ENCODE measurements at regions not wholly inside any gene's neighbourhood (a gene's known extent, or its start where the extent isn't known, plus 50 kb on each side); places are given as distances from the start of the nearest gene placed in this dataset.

DNA sequence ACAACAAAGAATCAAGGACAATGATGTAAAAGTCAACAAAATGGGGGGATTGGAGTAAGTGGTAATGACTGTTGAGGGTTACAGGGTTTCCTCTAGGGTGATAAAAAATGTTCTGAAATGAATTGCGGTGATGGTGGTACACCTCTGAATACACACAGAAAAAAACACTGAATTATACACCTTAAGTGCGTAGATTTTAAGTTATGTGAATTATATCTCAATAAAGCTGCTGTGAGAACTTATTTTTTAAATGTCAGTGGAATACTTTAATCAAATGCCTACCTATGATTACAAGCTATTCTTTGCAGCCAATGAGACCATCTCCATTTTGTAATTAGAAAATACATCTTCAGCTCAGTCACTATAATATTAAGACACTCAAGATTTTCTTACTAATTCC, 53.5 kb downstream of the ZNF608 start:
- WGBS, 2 experiments (ENCODE audit: insufficient coverage in 2 of 2), result no CpG with 5 or more reads among the region's 2 CpGs
- Histone ChIP-seq H3K27ac (ENCODE audit: low read depth, low read length, severe bottlenecking) (no peak overlapping the region), H3K9me3 (ENCODE audit: control insufficient read depth, low read length) (no peaks in the 10 kb centered on the region), H3K4me3 (ENCODE audit: extremely low read depth, insufficient read depth, low read length, poor library complexity, severe bottlenecking) (no peak overlapping the region), H3K4me1 (ENCODE audit: control insufficient read depth, insufficient read depth, low read length, poor library complexity, severe bottlenecking) (no peaks in the 10 kb centered on the region), H3K36me3 (ENCODE audit: control insufficient read depth, insufficient read depth, low read length) (peaks cover 3% of the 10 kb centered on the region)

DNA sequence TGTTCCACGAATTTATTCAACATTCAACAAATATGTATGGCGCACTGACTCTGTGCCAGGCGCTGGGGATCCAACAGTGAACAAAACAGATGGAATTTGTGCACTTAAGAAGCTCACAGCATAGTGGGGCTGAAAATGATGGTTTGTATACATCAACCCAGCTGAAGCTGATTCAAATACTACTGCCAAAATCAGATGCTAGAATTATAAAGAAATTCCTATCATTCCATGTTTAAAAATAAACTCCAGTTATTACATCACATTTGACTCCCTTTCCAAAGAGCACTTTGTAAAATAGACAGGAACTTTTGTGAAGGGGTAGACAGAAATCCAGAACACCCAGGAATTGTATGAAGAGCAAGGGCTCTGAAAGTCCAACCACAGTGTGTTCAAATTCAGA, 54.1 kb downstream of the ZNF608 start:
- Histone ChIP-seq H3K27ac (ENCODE audit: low read depth, low read length, severe bottlenecking) (no peak overlapping the region), H3K36me3 (ENCODE audit: control insufficient read depth, insufficient read depth, low read length) (peaks cover 3% of the 10 kb centered on the region), H3K9me3 (ENCODE audit: control insufficient read depth, low read length) (no peaks in the 10 kb centered on the region), H3K4me3 (ENCODE audit: extremely low read depth, insufficient read depth, low read length, poor library complexity, severe bottlenecking) (no peak overlapping the region), H3K4me1 (ENCODE audit: control insufficient read depth, insufficient read depth, low read length, poor library complexity, severe bottlenecking) (no peaks in the 10 kb centered on the region)
- 97 to 100% methylated on average over 3 of the region's 3 CpGs for WGBS, 2 experiments (ENCODE audit: insufficient coverage in 2 of 2)

DNA sequence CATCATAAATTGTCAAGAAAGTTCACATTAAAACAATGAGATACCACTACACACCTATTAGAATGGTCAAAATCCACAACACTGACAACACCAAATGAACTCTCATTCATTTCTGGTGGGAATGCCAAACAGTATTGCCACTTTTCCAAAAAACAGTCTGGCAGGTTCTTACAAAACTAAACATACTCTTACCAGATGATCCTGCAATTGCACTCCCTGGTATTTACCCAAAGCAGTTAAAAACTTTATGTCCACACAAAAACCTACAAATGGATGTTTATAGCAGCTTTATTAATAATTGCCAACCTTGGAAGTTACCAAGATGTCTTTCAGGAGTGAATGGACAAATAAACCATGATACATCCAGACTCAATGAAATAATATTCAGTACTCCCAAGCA, 56.8 kb downstream of the ZNF608 start:
- Histone ChIP-seq H3K9me3 (ENCODE audit: control insufficient read depth, low read length) (no peaks in the 10 kb centered on the region), H3K27ac (ENCODE audit: low read depth, low read length, severe bottlenecking) (no peak overlapping the region), H3K4me1 (ENCODE audit: control insufficient read depth, insufficient read depth, low read length, poor library complexity, severe bottlenecking) (no peaks in the 10 kb centered on the region), H3K36me3 (ENCODE audit: control insufficient read depth, insufficient read depth, low read length) (no peaks in the 10 kb centered on the region), H3K4me3 (ENCODE audit: extremely low read depth, insufficient read depth, low read length, poor library complexity, severe bottlenecking) (no peak overlapping the region)

DNA sequence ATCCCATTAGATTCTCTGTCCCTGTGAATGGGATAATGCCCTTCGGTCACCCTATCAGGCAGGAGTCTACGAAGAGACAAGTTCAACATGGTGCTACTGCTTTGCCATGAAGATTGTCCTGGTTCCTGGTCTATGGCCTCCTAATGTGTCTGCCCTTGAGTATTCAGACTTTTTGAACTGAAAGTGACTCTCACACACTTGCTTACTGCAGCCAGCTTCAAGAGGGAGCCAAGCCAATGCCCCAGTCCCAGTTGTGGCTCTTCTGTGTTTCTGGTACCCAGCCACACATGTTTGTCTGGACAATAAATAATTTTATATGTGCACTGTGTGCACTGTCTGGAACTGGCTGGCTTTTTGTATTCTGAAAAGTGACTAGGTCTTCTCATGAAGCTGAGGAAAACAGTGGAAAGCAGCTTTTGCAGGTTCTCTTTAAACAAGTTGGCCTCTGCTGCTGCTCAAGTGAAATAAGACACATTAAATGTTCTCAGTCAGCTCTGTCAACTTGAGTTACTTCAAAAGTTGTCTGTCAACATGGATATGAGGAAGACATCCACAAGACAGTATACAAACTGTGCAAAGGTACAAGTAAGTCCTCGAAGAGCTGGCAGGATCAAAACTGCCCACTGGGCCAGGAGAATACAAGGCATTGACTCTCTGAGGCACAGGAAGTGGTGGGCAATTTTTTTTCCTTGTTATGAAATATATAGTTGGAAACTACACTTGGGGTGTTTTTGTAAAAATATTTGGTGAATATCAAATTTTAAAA, 60.0 kb downstream of the ZNF608 start:
- Histone ChIP-seq H3K27ac (ENCODE audit: low read depth, low read length, severe bottlenecking) (no peak overlapping the region), H3K9me3 (ENCODE audit: control insufficient read depth, low read length) (no peaks in the 10 kb centered on the region), H3K36me3 (ENCODE audit: control insufficient read depth, insufficient read depth, low read length) (peaks cover 22% of the 10 kb centered on the region), H3K4me3 (ENCODE audit: extremely low read depth, insufficient read depth, low read length, poor library complexity, severe bottlenecking) (no peak overlapping the region), H3K4me1 (ENCODE audit: control insufficient read depth, insufficient read depth, low read length, poor library complexity, severe bottlenecking) (no peaks in the 10 kb centered on the region)
- 88 to 100% methylated on average over 2 to 3 of the region's 3 CpGs for WGBS, 2 experiments (ENCODE audit: insufficient coverage in 2 of 2)

DNA sequence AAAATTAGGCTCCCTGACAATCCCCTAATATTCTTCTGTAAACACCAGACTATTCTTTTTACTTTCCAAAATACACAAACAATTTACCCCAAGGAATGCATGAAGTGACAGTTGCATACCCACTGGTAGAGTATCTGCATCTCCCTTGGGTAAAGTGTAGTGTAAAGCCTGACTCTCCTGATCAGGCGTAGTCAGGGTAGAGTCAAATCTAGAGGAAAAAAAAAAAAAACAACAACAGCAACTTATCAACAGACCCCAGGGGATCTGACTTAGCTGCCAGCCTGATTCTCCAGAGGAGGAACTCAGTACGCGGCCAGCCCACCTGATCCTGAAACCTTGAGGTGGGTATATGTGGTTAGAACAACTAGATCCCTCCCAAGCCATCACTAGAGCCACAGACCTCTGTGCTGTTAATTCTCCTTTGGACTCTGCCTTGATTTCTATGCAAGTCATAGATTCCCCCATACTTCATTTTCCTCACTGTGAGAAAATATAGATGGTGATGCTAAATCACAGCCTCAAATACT, 61.0 kb downstream of the ZNF608 start:
- no peak overlapping the region for H3K27ac ChIP-seq (ENCODE audit: low read depth, low read length, severe bottlenecking)
- H3K4me3 ChIP-seq (ENCODE audit: extremely low read depth, insufficient read depth, low read length, poor library complexity, severe bottlenecking), result no peak overlapping the region
- no CpG with 5 or more reads among the region's 3 CpGs for WGBS, 2 experiments (ENCODE audit: insufficient coverage in 2 of 2)
- no peaks in the 10 kb centered on the region for H3K4me1 ChIP-seq (ENCODE audit: control insufficient read depth, insufficient read depth, low read length, poor library complexity, severe bottlenecking)
- H3K36me3 ChIP-seq (ENCODE audit: control insufficient read depth, insufficient read depth, low read length), result peaks cover 23% of the 10 kb centered on the region
- no peaks in the 10 kb centered on the region for H3K9me3 ChIP-seq (ENCODE audit: control insufficient read depth, low read length)

DNA sequence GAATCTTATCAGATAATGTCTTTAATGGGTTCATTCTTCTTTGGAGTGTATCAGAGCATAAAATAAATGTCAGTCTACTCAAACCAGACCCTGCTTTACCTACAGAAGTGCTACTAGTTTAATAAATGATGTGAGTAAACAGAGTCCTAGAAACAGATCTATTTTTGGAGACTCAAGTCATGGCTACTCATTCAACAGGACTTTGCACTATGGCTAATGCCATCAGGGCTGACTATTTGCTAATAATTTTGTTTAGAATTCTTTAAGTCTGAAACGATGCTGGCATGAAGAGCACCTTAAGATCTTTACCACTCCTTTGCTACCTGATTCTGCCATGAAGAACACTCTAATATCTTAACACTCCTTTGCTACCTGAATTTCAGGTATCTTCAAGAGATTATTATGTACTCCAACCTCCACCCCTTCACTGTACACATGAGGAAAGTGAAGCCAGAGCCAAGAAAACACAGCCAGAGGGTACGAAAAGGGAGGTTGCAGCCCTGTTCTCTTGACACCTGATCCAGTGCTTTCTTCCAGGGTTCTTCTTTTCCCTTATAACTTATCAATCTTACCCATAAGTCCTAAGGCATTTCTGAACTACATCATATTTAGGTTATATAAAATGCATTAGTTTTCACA, 62.4 kb downstream of the ZNF608 start:
- peaks cover 23% of the 10 kb centered on the region for H3K36me3 ChIP-seq (ENCODE audit: control insufficient read depth, insufficient read depth, low read length)
- no peak overlapping the region for H3K27ac ChIP-seq (ENCODE audit: low read depth, low read length, severe bottlenecking)
- 92 to 100% methylated on average over 1 to 2 of the region's 2 CpGs for WGBS, 2 experiments (ENCODE audit: insufficient coverage in 2 of 2)
- no peaks in the 10 kb centered on the region for H3K9me3 ChIP-seq (ENCODE audit: control insufficient read depth, low read length)
- H3K4me1 ChIP-seq (ENCODE audit: control insufficient read depth, insufficient read depth, low read length, poor library complexity, severe bottlenecking), result peaks cover 7% of the 10 kb centered on the region
- no peak overlapping the region for H3K4me3 ChIP-seq (ENCODE audit: extremely low read depth, insufficient read depth, low read length, poor library complexity, severe bottlenecking)

DNA sequence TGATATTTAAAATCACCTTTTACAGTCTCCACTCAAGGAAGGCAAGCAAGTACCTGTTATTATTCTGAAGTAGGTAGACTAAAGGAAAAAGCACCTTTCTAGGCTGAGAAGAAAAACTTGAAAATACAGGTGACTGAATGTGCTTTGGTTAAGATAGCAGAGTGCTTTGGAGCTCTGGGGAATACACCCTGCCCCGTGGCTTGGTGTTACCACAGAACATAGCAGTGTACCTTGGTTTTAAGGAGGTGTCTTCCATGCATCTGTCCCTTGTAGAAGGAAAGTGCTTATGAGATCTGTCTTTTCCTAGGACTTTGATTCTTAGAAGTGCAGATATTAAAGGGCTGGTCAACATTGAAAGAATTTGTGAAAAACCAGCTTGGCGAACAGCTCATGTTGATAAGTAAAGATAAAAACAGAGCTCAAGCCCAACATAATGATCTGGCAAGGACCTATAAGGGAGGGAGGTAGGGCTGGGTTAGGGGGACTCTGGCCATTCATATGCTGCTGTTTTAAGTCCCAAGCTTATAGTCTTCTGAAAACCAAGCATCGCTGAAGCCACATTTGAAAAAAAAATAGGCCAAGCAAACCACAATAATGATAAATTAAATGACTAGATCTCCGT, 66.8 kb downstream of the ZNF608 start:
- H3K9me3 ChIP-seq (ENCODE audit: control insufficient read depth, low read length), result no peaks in the 10 kb centered on the region
- peaks cover 23% of the 10 kb centered on the region for H3K36me3 ChIP-seq (ENCODE audit: control insufficient read depth, insufficient read depth, low read length)
- 86 to 88% methylated on average over 1 to 2 of the region's 4 CpGs for WGBS, 2 experiments (ENCODE audit: insufficient coverage in 2 of 2)
- no peak overlapping the region for H3K4me3 ChIP-seq (ENCODE audit: extremely low read depth, insufficient read depth, low read length, poor library complexity, severe bottlenecking)
- peaks cover 25% of the 10 kb centered on the region for H3K4me1 ChIP-seq (ENCODE audit: control insufficient read depth, insufficient read depth, low read length, poor library complexity, severe bottlenecking)
- peak overlapping the region; percentile 39 for H3K27ac ChIP-seq (ENCODE audit: low read depth, low read length, severe bottlenecking)

DNA sequence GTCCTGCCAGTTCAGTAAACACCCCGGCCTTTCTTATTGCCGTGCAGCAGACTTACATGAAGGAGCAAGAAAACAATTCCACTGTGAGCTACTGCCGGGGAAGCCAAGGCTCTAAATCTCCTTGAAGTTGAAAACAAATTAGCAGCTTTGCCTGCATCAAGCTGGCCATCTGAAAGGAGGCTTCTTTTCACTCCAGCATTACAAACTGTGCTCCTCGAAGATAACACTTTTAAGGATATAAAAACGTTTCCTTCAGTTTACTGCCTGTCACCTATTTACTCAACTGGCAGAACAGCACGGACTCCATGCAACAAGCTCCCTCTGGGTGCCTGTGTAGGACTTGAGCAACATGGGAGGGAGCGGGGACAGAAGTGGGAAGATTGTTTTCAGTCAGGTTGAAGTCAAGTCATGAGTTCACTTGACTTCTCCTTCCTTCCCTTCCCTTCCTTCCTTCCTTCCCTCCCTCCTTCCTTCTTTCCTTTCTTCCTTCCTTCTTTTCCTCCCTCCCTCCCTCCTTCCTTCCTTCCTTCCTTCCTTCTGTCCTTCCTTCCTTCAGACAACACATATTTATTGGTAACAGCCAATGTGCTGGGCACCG, 67.4 kb downstream of the ZNF608 start:
- Histone ChIP-seq H3K9me3 (ENCODE audit: control insufficient read depth, low read length) (no peaks in the 10 kb centered on the region), H3K4me3 (ENCODE audit: extremely low read depth, insufficient read depth, low read length, poor library complexity, severe bottlenecking) (no peak overlapping the region), H3K27ac (ENCODE audit: low read depth, low read length, severe bottlenecking) (peak overlapping the region; percentile 39), H3K4me1 (ENCODE audit: control insufficient read depth, insufficient read depth, low read length, poor library complexity, severe bottlenecking) (peaks cover 25% of the 10 kb centered on the region), H3K36me3 (ENCODE audit: control insufficient read depth, insufficient read depth, low read length) (peaks cover 17% of the 10 kb centered on the region)
- 74 to 81% methylated on average over 4 to 6 of the region's 8 CpGs for WGBS, 2 experiments (ENCODE audit: insufficient coverage in 2 of 2)

DNA sequence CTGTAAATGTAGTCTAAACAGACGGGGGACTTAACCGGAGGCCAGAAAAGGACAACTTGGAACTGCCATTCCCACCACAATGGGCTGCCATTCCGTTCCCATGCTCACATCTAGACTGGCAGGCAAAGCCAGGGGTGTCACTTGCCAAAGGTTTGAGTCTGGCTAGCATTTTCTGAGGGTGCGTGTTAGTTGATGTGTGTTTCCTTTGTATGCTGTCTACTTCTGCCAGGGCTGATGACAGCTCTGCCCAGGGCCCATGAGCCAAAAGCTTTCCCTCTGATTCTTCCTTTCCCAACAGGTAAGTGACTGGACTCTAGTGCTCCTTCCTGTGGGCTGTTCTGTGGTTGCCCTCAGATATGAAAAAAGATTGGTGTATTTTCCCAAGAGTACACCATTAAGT, 68.0 kb downstream of the ZNF608 start:
- peak overlapping the region; percentile 39 for H3K27ac ChIP-seq (ENCODE audit: low read depth, low read length, severe bottlenecking)
- H3K9me3 ChIP-seq (ENCODE audit: control insufficient read depth, low read length), result no peaks in the 10 kb centered on the region
- 88 to 95% methylated on average over 3 to 4 of the region's 4 CpGs for WGBS, 2 experiments (ENCODE audit: insufficient coverage in 2 of 2)
- H3K4me1 ChIP-seq (ENCODE audit: control insufficient read depth, insufficient read depth, low read length, poor library complexity, severe bottlenecking), result peaks cover 25% of the 10 kb centered on the region
- peaks cover 13% of the 10 kb centered on the region for H3K36me3 ChIP-seq (ENCODE audit: control insufficient read depth, insufficient read depth, low read length)
- H3K4me3 ChIP-seq (ENCODE audit: extremely low read depth, insufficient read depth, low read length, poor library complexity, severe bottlenecking), result no peak overlapping the region

DNA sequence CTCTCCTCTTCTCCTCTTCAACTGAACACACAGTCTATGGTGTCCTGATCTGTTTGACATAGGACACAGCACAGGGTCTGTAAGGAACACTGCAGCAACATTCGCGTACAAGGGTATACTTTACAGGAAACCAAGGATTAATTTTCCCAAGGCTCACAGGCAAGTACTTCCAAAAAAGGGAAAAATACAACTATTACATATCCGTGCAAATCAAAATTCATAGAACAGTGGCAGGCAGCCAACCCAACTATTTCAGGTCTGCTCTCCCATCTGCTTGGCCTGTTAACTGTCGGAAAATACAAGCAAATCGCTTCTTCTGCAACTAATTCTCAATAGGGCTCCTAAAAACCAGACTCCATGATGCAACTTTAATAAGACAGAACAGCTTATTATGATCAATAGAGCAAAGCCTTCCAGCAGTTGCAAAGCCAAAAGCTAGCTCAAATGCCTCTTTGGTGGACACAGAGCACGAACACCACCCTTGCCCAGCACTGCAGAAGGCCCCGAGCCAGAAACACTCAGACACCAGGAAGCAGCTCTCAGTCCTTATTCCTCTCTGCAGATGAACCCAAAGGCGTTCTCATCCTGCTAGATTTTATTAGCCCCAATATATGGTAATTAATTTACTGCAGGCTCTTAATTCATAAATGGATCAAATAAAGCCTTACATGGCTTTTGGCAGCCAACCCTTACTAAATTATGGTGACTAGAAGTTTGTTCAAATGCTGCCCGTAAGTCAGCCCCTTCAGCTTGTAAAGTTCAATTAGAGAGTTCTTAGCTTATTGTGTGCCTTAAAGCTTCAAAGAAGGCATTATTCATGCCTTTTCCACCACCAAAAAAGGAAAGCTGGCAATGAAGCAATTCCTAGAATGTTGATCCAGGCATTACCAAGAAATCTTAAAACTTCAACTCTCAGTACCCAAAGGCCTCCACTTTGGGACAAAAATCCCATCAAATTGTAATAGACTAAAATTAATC, 68.8 kb downstream of the ZNF608 start:
- H3K36me3 ChIP-seq (ENCODE audit: control insufficient read depth, insufficient read depth, low read length), result peaks cover 8% of the 10 kb centered on the region
- H3K27ac ChIP-seq (ENCODE audit: low read depth, low read length, severe bottlenecking), result peak overlapping the region; percentile 43
- no peak overlapping the region for H3K4me3 ChIP-seq (ENCODE audit: extremely low read depth, insufficient read depth, low read length, poor library complexity, severe bottlenecking)
- peaks cover 25% of the 10 kb centered on the region for H3K4me1 ChIP-seq (ENCODE audit: control insufficient read depth, insufficient read depth, low read length, poor library complexity, severe bottlenecking)
- WGBS, 2 experiments (ENCODE audit: insufficient coverage in 2 of 2), result 94 to 96% methylated on average over 7 of the region's 9 CpGs
- H3K9me3 ChIP-seq (ENCODE audit: control insufficient read depth, low read length), result no peaks in the 10 kb centered on the region
